ENCODE measurements at regions not wholly inside any gene's neighbourhood (a gene's known extent, or its start where the extent isn't known, plus 50 kb on each side); places are given as distances from the start of the nearest gene placed in this dataset.
"Not testable (repeated sequence)": the region's sequence is repeated elsewhere in the genome, so short reads cannot be mapped to it uniquely, and the experiment has no call there.

GRCh38 chr3:89955156-89955555 is 847.7 kb downstream of the EPHA3 start:
- H3K36me3 ChIP-seq (replicated peaks in 1 of 2; ENCODE audit: control insufficient read depth in 2 of 2, insufficient read depth in 2 of 2, low read length in 2 of 2): no peaks in the 10 kb centered on the region
- no peak overlapping the region for H3K4ac ChIP-seq (ENCODE audit: low read length)
- no peak overlapping the region for H2BK12ac ChIP-seq (ENCODE audit: low read length)
- no peak overlapping the region for H3K14ac ChIP-seq (ENCODE audit: low read length)
- no peak overlapping the region for H3K9ac ChIP-seq (ENCODE audit: low read depth, low read length, poor library complexity)
- no peak overlapping the region for H4K8ac ChIP-seq (ENCODE audit: low read depth, low read length)
- no peak overlapping the region for H3K27ac ChIP-seq (replicated peaks; ENCODE audit: low read length)
- H3K18ac ChIP-seq (ENCODE audit: low read length): no peak overlapping the region
- H3K23ac ChIP-seq (ENCODE audit: low read depth, low read length, poor library complexity): no peak overlapping the region
- no peak overlapping the region for H2AK5ac ChIP-seq (ENCODE audit: low read depth, low read length)
- no peaks in the 10 kb centered on the region for H3K27me3 ChIP-seq (ENCODE audit: control insufficient read depth in 3 of 3, insufficient read depth in 3 of 3, low read depth in 1 of 3, low read length in 3 of 3)
- DNase-seq (ENCODE audit: low spot score): no peak
- H2AFZ ChIP-seq (ENCODE audit: low read length): peak overlapping the region; percentile 40
- no peak overlapping the region for H2BK5ac ChIP-seq (ENCODE audit: low read length)
- no peaks in the 10 kb centered on the region for H3K4me1 ChIP-seq (ENCODE audit: control insufficient read depth in 2 of 2, insufficient read depth in 1 of 2, low read depth in 1 of 2, low read length in 2 of 2)
- H3K9me3 ChIP-seq (replicated peaks in 1 of 2; ENCODE audit: control insufficient read depth in 2 of 2, insufficient read depth in 1 of 2, low read depth in 1 of 2, low read length in 2 of 2): no peaks in the 10 kb centered on the region
- H2BK15ac ChIP-seq (ENCODE audit: low read length): no peak overlapping the region
- H4K91ac ChIP-seq (ENCODE audit: low read depth, low read length, poor library complexity): no peak overlapping the region
- H3K4me2 ChIP-seq (ENCODE audit: insufficient read depth, low read length, poor library complexity, severe bottlenecking): no peak overlapping the region
- H3K79me1 ChIP-seq (ENCODE audit: low read depth, low read length): no peaks in the 10 kb centered on the region
- no peak overlapping the region for H2BK120ac ChIP-seq (ENCODE audit: low read depth, low read length)
- no peak overlapping the region for H3K4me3 ChIP-seq (ENCODE audit: low read length in 2 of 2)

GRCh38 chr3:89957451-89957850 is 850.0 kb downstream of the EPHA3 start:
- Histone ChIP-seq H3K18ac (ENCODE audit: low read length) (no peak overlapping the region), H3K4me2 (ENCODE audit: insufficient read depth, low read length, poor library complexity, severe bottlenecking) (no peak overlapping the region), H4K8ac (ENCODE audit: low read depth, low read length) (no peak overlapping the region), H2AK5ac (ENCODE audit: low read depth, low read length) (no peak overlapping the region), H3K9me3 (replicated peaks in 1 of 2; ENCODE audit: control insufficient read depth in 2 of 2, insufficient read depth in 1 of 2, low read depth in 1 of 2, low read length in 2 of 2) (no peaks in the 10 kb centered on the region), H3K27me3 (ENCODE audit: control insufficient read depth in 3 of 3, insufficient read depth in 3 of 3, low read depth in 1 of 3, low read length in 3 of 3) (no peaks in the 10 kb centered on the region), H2BK15ac (ENCODE audit: low read length) (no peak overlapping the region), H3K14ac (ENCODE audit: low read length) (no peak overlapping the region), H4K91ac (ENCODE audit: low read depth, low read length, poor library complexity) (no peak overlapping the region), H2BK12ac (ENCODE audit: low read length) (no peak overlapping the region), H3K23ac (ENCODE audit: low read depth, low read length, poor library complexity) (no peak overlapping the region), H3K4me3 (ENCODE audit: low read length in 2 of 2) (no peak overlapping the region), H2AFZ (ENCODE audit: low read length) (peak overlapping the region; percentile 43), H3K4ac (ENCODE audit: low read length) (no peak overlapping the region), H2BK5ac (ENCODE audit: low read length) (no peak overlapping the region), H3K9ac (ENCODE audit: low read depth, low read length, poor library complexity) (no peak overlapping the region), H2BK120ac (ENCODE audit: low read depth, low read length) (no peak overlapping the region), H3K36me3 (replicated peaks in 1 of 2; ENCODE audit: control insufficient read depth in 2 of 2, insufficient read depth in 2 of 2, low read length in 2 of 2) (no peaks in the 10 kb centered on the region), H3K79me1 (ENCODE audit: low read depth, low read length) (no peaks in the 10 kb centered on the region), H3K4me1 (ENCODE audit: control insufficient read depth in 2 of 2, insufficient read depth in 1 of 2, low read depth in 1 of 2, low read length in 2 of 2) (no peaks in the 10 kb centered on the region), H3K27ac (replicated peaks; ENCODE audit: low read length) (no peak overlapping the region)
- WGBS, 2 donors (ENCODE audit: extremely low coverage in 2 of 2, insufficient read length in 2 of 2, insufficient replicate concordance in 1 of 2): no CpG with 5 or more reads among the region's 2 CpGs
- no peak for DNase-seq (ENCODE audit: low spot score)

- H3K4me1 ChIP-seq (ENCODE audit: control insufficient read depth in 2 of 2, insufficient read depth in 1 of 2, low read depth in 1 of 2, low read length in 2 of 2); H3K9ac ChIP-seq (ENCODE audit: low read depth, low read length, poor library complexity); H3K4ac ChIP-seq (ENCODE audit: low read length); H2BK15ac ChIP-seq (ENCODE audit: low read length); H3K27ac ChIP-seq (replicated peaks; ENCODE audit: low read length); H3K9me3 ChIP-seq (replicated peaks in 1 of 2; ENCODE audit: control insufficient read depth in 2 of 2, insufficient read depth in 1 of 2, low read depth in 1 of 2, low read length in 2 of 2); H3K36me3 ChIP-seq (replicated peaks in 1 of 2; ENCODE audit: control insufficient read depth in 2 of 2, insufficient read depth in 2 of 2, low read length in 2 of 2); DNase-seq (ENCODE audit: low spot score); H3K14ac ChIP-seq (ENCODE audit: low read length); H4K8ac ChIP-seq (ENCODE audit: low read depth, low read length); H3K4me3 ChIP-seq (ENCODE audit: low read length in 2 of 2); H3K23ac ChIP-seq (ENCODE audit: low read depth, low read length, poor library complexity); H2BK120ac ChIP-seq (ENCODE audit: low read depth, low read length); H2BK5ac ChIP-seq (ENCODE audit: low read length); H2AK5ac ChIP-seq (ENCODE audit: low read depth, low read length); H3K27me3 ChIP-seq (ENCODE audit: control insufficient read depth in 3 of 3, insufficient read depth in 3 of 3, low read depth in 1 of 3, low read length in 3 of 3); H3K4me2 ChIP-seq (ENCODE audit: insufficient read depth, low read length, poor library complexity, severe bottlenecking); H4K91ac ChIP-seq (ENCODE audit: low read depth, low read length, poor library complexity); H3K79me1 ChIP-seq (ENCODE audit: low read depth, low read length); H2BK12ac ChIP-seq (ENCODE audit: low read length); H3K18ac ChIP-seq (ENCODE audit: low read length): not testable (repeated sequence)
- no CpG with 5 or more reads among the region's 9 CpGs for WGBS, 2 donors (ENCODE audit: extremely low coverage in 2 of 2, insufficient read length in 2 of 2, insufficient replicate concordance in 1 of 2)
- H2AFZ ChIP-seq (ENCODE audit: low read length): peak overlapping the region; percentile 43
Measured at GRCh38 chr3:89958163-89958562, 850.7 kb downstream of the EPHA3 start.

- Histone ChIP-seq H3K18ac (ENCODE audit: low read length) (no peak overlapping the region), H4K91ac (ENCODE audit: low read depth, low read length, poor library complexity) (no peak overlapping the region), H3K27ac (replicated peaks; ENCODE audit: low read length) (no peak overlapping the region), H2BK5ac (ENCODE audit: low read length) (no peak overlapping the region), H3K14ac (ENCODE audit: low read length) (no peak overlapping the region), H3K4me2 (ENCODE audit: insufficient read depth, low read length, poor library complexity, severe bottlenecking) (no peak overlapping the region), H3K4me3 (ENCODE audit: low read length in 2 of 2) (no peak overlapping the region), H4K8ac (ENCODE audit: low read depth, low read length) (no peak overlapping the region), H2AFZ (ENCODE audit: low read length) (peak overlapping the region; percentile 3), H3K9me3 (replicated peaks in 1 of 2; ENCODE audit: control insufficient read depth in 2 of 2, insufficient read depth in 1 of 2, low read depth in 1 of 2, low read length in 2 of 2) (no peaks in the 10 kb centered on the region), H3K27me3 (ENCODE audit: control insufficient read depth in 3 of 3, insufficient read depth in 3 of 3, low read depth in 1 of 3, low read length in 3 of 3) (no peaks in the 10 kb centered on the region), H3K9ac (ENCODE audit: low read depth, low read length, poor library complexity) (no peak overlapping the region), H2BK12ac (ENCODE audit: low read length) (no peak overlapping the region), H2BK15ac (ENCODE audit: low read length) (no peak overlapping the region), H3K79me1 (ENCODE audit: low read depth, low read length) (no peaks in the 10 kb centered on the region), H2BK120ac (ENCODE audit: low read depth, low read length) (no peak overlapping the region), H3K4me1 (ENCODE audit: control insufficient read depth in 2 of 2, insufficient read depth in 1 of 2, low read depth in 1 of 2, low read length in 2 of 2) (no peaks in the 10 kb centered on the region), H3K4ac (ENCODE audit: low read length) (no peak overlapping the region), H3K36me3 (replicated peaks in 1 of 2; ENCODE audit: control insufficient read depth in 2 of 2, insufficient read depth in 2 of 2, low read length in 2 of 2) (no peaks in the 10 kb centered on the region), H3K23ac (ENCODE audit: low read depth, low read length, poor library complexity) (no peak overlapping the region), H2AK5ac (ENCODE audit: low read depth, low read length) (no peak overlapping the region)
- no peak for DNase-seq (ENCODE audit: low spot score)
Measured at GRCh38 chr3:89964347-89964746, 856.9 kb downstream of the EPHA3 start.
